GM23338 (cell line): ENCODE measurements at regions not wholly inside any gene's neighbourhood (a gene's known extent, or its start where the extent isn't known, plus 50 kb on each side); places are given as distances from the start of the nearest gene placed in this dataset.
A peak's percentile ranks its signal among the peaks of the same experiment; 100 is the strongest.

Source experiments
- ATAC-seq: fragments of 200-7000 bp; cut with Tn5 transposase; 3 replicates; pipeline ENCODE4 v1.9.1; 2020
- DNase-seq: peaks from one replicate; pipeline ENCODE4 v3.0.0-alpha.2; 2015; ENCODE audit warnings: low spot score
- H2AFZ ChIP-seq: fragments of 200-600 bp; sonication (generic); 2 replicates; pipeline ENCODE4 v1.8.0; 2016; ENCODE audit warnings: antibody characterized with exemption, mild to moderate bottlenecking, moderate library complexity
- H3F3A ChIP-seq: fragments of 200-600 bp; sonication (generic); replicated peaks from 2 replicates; pipeline ENCODE4 v1.8.0; 2017; ENCODE audit warnings: antibody characterized with exemption, mixed run types, low read depth
- H3K27ac ChIP-seq: fragments of 200-600 bp; sonication (generic); 2 replicates; pipeline ENCODE4 v1.6.1; 2016; ENCODE audit warnings: low read depth
- H3K27me3 ChIP-seq: fragments of 200-600 bp; sonication (generic); 2 replicates; pipeline ENCODE4 v1.8.0; 2016; ENCODE audit warnings: mild to moderate bottlenecking, mixed run types, moderate library complexity; ENCODE audit not compliant: insufficient read depth
- H3K36me3 ChIP-seq: fragments of 200-600 bp; sonication (generic); 2 replicates; pipeline ENCODE4 v1.8.0; 2016; ENCODE audit warnings: mild to moderate bottlenecking; ENCODE audit not compliant: insufficient read depth
- H3K4me1 ChIP-seq: fragments of 200-600 bp; sonication (generic); 2 replicates; pipeline ENCODE4 v1.8.0; 2016; ENCODE audit warnings: mild to moderate bottlenecking, moderate library complexity; ENCODE audit not compliant: insufficient read depth
- H3K4me2 ChIP-seq: fragments of 200-600 bp; sonication (generic); 2 replicates; pipeline ENCODE4 v1.7.1; 2017; ENCODE audit warnings: mixed run types
- H3K4me3 ChIP-seq: fragments of 200-600 bp; sonication (generic); 2 replicates; pipeline ENCODE4 v1.6.1; 2016; ENCODE audit warnings: mixed run types
- H3K79me2 ChIP-seq: fragments of 200-600 bp; sonication (generic); replicated peaks from 2 replicates; pipeline ENCODE4 v1.8.0; 2017; ENCODE audit warnings: mild to moderate bottlenecking; ENCODE audit not compliant: insufficient read depth
- H3K9me2 ChIP-seq: fragments of 200-600 bp; sonication (generic); 2 replicates; pipeline ENCODE4 v1.8.0; 2017; ENCODE audit not compliant: insufficient read depth
- H4K20me1 ChIP-seq: fragments of 200-600 bp; sonication (generic); replicated peaks from 2 replicates; pipeline ENCODE4 v1.8.0; 2017; ENCODE audit warnings: mild to moderate bottlenecking; ENCODE audit not compliant: insufficient read depth
- H3K27ac Mint-ChIP-seq: 2 replicates; pipeline ENCODE4 v1.8.0; 2020; ENCODE audit warnings: inconsistent platforms, mild to moderate bottlenecking, moderate library complexity, mixed read lengths
- H3K27me3 Mint-ChIP-seq: 3 replicates; pipeline ENCODE4 v1.8.0; 2022; ENCODE audit warnings: low read depth, mild to moderate bottlenecking, moderate library complexity, mixed read lengths, inconsistent platforms; ENCODE audit not compliant: insufficient read depth, poor library complexity
- H3K36me3 Mint-ChIP-seq: 3 replicates; pipeline ENCODE4 v1.8.0; 2021; ENCODE audit warnings: low read depth, mild to moderate bottlenecking, inconsistent platforms, moderate library complexity, mixed read lengths
- H3K4me1 Mint-ChIP-seq: 3 replicates; pipeline ENCODE4 v1.8.0; 2020; ENCODE audit warnings: mild to moderate bottlenecking, inconsistent platforms, mixed read lengths
- H3K4me3 Mint-ChIP-seq: 3 replicates; pipeline ENCODE4 v1.8.0; 2021; ENCODE audit warnings: moderate library complexity, mild to moderate bottlenecking, inconsistent platforms, mixed read lengths
- H3K9me3 Mint-ChIP-seq: 3 replicates; pipeline ENCODE4 v1.8.0; 2020; ENCODE audit warnings: moderate library complexity, mild to moderate bottlenecking, inconsistent platforms, mixed read lengths
- CTCF ChIP-seq, 2 experiments: fragments of 200-600 bp in 1 of 2; sonication (generic) in 1 of 2; conservative IDR thresholded peaks; 2 replicates each; pipeline versions ENCODE4 v1.5.1 to v1.6.1; 2016 to 2017; ENCODE audit warnings: antibody characterized with exemption in 2 of 2, low read depth in 2 of 2, mild to moderate bottlenecking in 2 of 2, moderate library complexity in 1 of 2
- JUNB ChIP-seq: IDR thresholded peaks from one replicate; pipeline ENCODE4 v1.6.1; 2016; ENCODE audit warnings: antibody characterized with exemption; ENCODE audit not compliant: unreplicated experiment
- POLR2AphosphoS5 ChIP-seq: IDR thresholded peaks from 2 replicates; pipeline ENCODE4 v1.6.1; 2016; ENCODE audit warnings: antibody characterized with exemption, low read depth
- STAT1 ChIP-seq: IDR thresholded peaks from one replicate; pipeline ENCODE4 v1.6.1; 2016; ENCODE audit warnings: antibody characterized with exemption; ENCODE audit not compliant: unreplicated experiment
- ZNF331 ChIP-seq: fragments of 250-450 bp; sonication (Bioruptor Pico); IDR thresholded peaks from 2 replicates; pipeline ENCODE4 v1.5.0; 2020; ENCODE audit warnings: low read depth, mild to moderate bottlenecking, moderate library complexity
- ZNF462 ChIP-seq: fragments of 250-450 bp; sonication (Bioruptor Pico); IDR thresholded peaks from 2 replicates; pipeline ENCODE4 v1.5.0; 2020; ENCODE audit warnings: mild to moderate bottlenecking, moderate library complexity

- Histone ChIP-seq H3K27me3 (no peaks in the 10 kb centered on the region), H4K20me1 (no peaks in the 10 kb centered on the region), H3K27ac (0 out of 2 replicates have a peak overlapping the region, but pooled peaks have one; percentile 40), H3K4me2 (peak overlapping the region; percentile 53; the same call in 1 of the 2 replicates), H2AFZ (peak overlapping the region; percentile 70; the same call in 1 of the 2 replicates), H3K79me2 (no peaks in the 10 kb centered on the region), H3K36me3 (no peaks in the 10 kb centered on the region), H3K9me2 (peaks cover 23% of the 10 kb centered on the region; the same call in 1 of the 2 replicates), H3F3A (no peaks in the 10 kb centered on the region), H3K4me1 (peaks cover 10% of the 10 kb centered on the region; the same call in 1 of the 2 replicates), H3K4me3 (no peak overlapping the region)
- TF ChIP-seq JUNB, result no peak
- no peak for TF ChIP-seq POLR2AphosphoS5
- TF ChIP-seq ZNF331 (CRISPR knock-in tag), result no peak
- TF ChIP-seq ZNF462 (CRISPR knock-in tag), result 0 out of 2 replicates have a peak, but pooled peaks have one; percentile 14
- TF ChIP-seq STAT1, result no peak
- TF ChIP-seq CTCF (conservative IDR thresholded peaks at IDR 0.05; ENCODE audit: low read depth in 2 of 2), result peak; percentile 66 to 72
- Mint-ChIP-seq H3K27me3 (peaks cover 4% of the 10 kb centered on the region), H3K9me3 (peaks cover 8% of the 10 kb centered on the region; the same call in 2 of the 3 replicates), H3K36me3 (peaks cover 9% of the 10 kb centered on the region; the same call in 1 of the 3 replicates), H3K27ac (0 out of 2 replicates have a peak overlapping the region, but pooled peaks have one; percentile 70), H3K4me3 (no peak overlapping the region), H3K4me1 (peaks cover 16% of the 10 kb centered on the region; the same call in 2 of the 3 replicates)
- ATAC-seq (peak; percentile 84), DNase-seq (peak; percentile 66)
Observed at GRCh38 chr20:6636209-6637159, 131.0 kb upstream of the BMP2 start.
